Esophagus squamous epithelium (tissue), 4 donors: ENCODE measurements at regions not wholly inside any gene's neighbourhood (a gene's known extent, or its start where the extent isn't known, plus 50 kb on each side); places are given as distances from the start of the nearest gene placed in this dataset.

Experiments used
- CTCF ChIP-seq, 6 experiments: fragments of 450-650 bp in 4 of 6; fragments of 200-600 bp in 2 of 6; sonication (generic) in 2 of 6; IDR thresholded peaks; one replicate each; pipeline ENCODE4 v1.5.1; 2016 to 2019; ENCODE audit warnings: antibody characterized with exemption in 6 of 6, mild to moderate bottlenecking in 4 of 6, moderate library complexity in 4 of 6
- POLR2A ChIP-seq, 4 donors: fragments of 450-650 bp; IDR thresholded peaks; one replicate each; pipeline ENCODE4 v1.6.1; 2017; ENCODE audit warnings: antibody characterized with exemption in 4 of 4, mild to moderate bottlenecking in 4 of 4, moderate library complexity in 3 of 4

- no peak for TF ChIP-seq POLR2A (IDR thresholded peaks at IDR 0.05)
- no peak for TF ChIP-seq CTCF (IDR thresholded peaks at IDR 0.05)
Measured at GRCh38 chr5:9781890-9782289, 151.7 kb upstream of the TAS2R1 start.
